HS-5 (cell line): ENCODE measurements at regions not wholly inside any gene's neighbourhood (a gene's known extent, or its start where the extent isn't known, plus 50 kb on each side); places are given as distances from the start of the nearest gene placed in this dataset.
"Not testable (repeated sequence)": the region's sequence is repeated elsewhere in the genome, so short reads cannot be mapped to it uniquely, and the experiment has no call there.

Experiments
- DNase-seq: peaks from one replicate; pipeline ENCODE4 v3.0.0-alpha.2; 2012; ENCODE audit warnings: low read depth

- no peak for DNase-seq
Measured at GRCh38 chr20:29296256-29297230, 1960.9 kb upstream of the DEFB115 start.

- no peak for DNase-seq
Measured at GRCh38 chr20:29297411-29298270, 1959.8 kb upstream of the DEFB115 start.

GRCh38 chr20:29298271-29298590, 1959.2 kb upstream of the DEFB115 start:
- no peak for DNase-seq

- DNase-seq: no peak
Measured at GRCh38 chr20:29298759-29299613, 1958.5 kb upstream of the DEFB115 start.

- no peak for DNase-seq
Measured at GRCh38 chr20:29299811-29300578, 1957.5 kb upstream of the DEFB115 start.

- no peak for DNase-seq
Measured at GRCh38 chr20:29300579-29301551, 1956.6 kb upstream of the DEFB115 start.

- no peak for DNase-seq
Measured at GRCh38 chr20:29301624-29302259, 1955.7 kb upstream of the DEFB115 start.

- no peak for DNase-seq
Measured at GRCh38 chr20:29302979-29303644, 1954.4 kb upstream of the DEFB115 start.

GRCh38 chr20:29306390-29307072, 1950.9 kb upstream of the DEFB115 start:
- no peak for DNase-seq

- not testable (repeated sequence) for DNase-seq
Measured at GRCh38 chr20:29307484-29307883, 1950.0 kb upstream of the DEFB115 start.

- DNase-seq: not testable (repeated sequence)
Measured at GRCh38 chr20:29308956-29309355, 1948.5 kb upstream of the DEFB115 start.

GRCh38 chr20:29309481-29309880, 1948.0 kb upstream of the DEFB115 start:
- not testable (repeated sequence) for DNase-seq

GRCh38 chr20:29311046-29311445, 1946.4 kb upstream of the DEFB115 start:
- DNase-seq: not testable (repeated sequence)

GRCh38 chr20:29312679-29313078, 1944.8 kb upstream of the DEFB115 start:
- DNase-seq: not testable (repeated sequence)

- no peak for DNase-seq
Measured at GRCh38 chr20:29313481-29313880, 1944.0 kb upstream of the DEFB115 start.

GRCh38 chr20:29314294-29314693, 1943.2 kb upstream of the DEFB115 start:
- no peak for DNase-seq

GRCh38 chr20:29318871-29319461, 1938.5 kb upstream of the DEFB115 start:
- no peak for DNase-seq

GRCh38 chr20:29319725-29320124, 1937.7 kb upstream of the DEFB115 start:
- no peak for DNase-seq
